Calu3 (cell line): ENCODE measurements at regions not wholly inside any gene's neighbourhood (a gene's known extent, or its start where the extent isn't known, plus 50 kb on each side); places are given as distances from the start of the nearest gene placed in this dataset.
"Not testable (repeated sequence)": the region's sequence is repeated elsewhere in the genome, so short reads cannot be mapped to it uniquely, and the experiment has no call there.

Experiments used
- BruUV-seq: library from RNA; stranded (reverse); fragments of 400-500 nt; replicated peaks from 2 replicates; lab custom pipeline; 2021; lab: Mats Ljungman, UMichigan
- CTCF ChIA-PET: fragments of 300-600 bp; sonication (Branson Sonifier 250); formaldehyde crosslinking; loops from one replicate; lab custom pipeline; 2022; ENCODE audit warnings: antibody characterized with exemption; lab: Charles Lee
- DNase-seq: peaks from one replicate; pipeline ENCODE4 v3.0.0; 2022
- H3K27ac Mint-ChIP-seq: one replicate; pipeline ENCODE4 v1.8.0; 2022; ENCODE audit warnings: mixed read lengths; ENCODE audit not compliant: unreplicated experiment
- H3K27me3 Mint-ChIP-seq: one replicate; pipeline ENCODE4 v1.8.0; 2022; ENCODE audit warnings: mixed read lengths; ENCODE audit not compliant: unreplicated experiment
- H3K36me3 Mint-ChIP-seq: one replicate; pipeline ENCODE4 v1.8.0; 2022; ENCODE audit warnings: mild to moderate bottlenecking, moderate library complexity, mixed read lengths; ENCODE audit not compliant: insufficient read depth, unreplicated experiment
- H3K4me1 Mint-ChIP-seq: one replicate; pipeline ENCODE4 v1.8.0; 2022; ENCODE audit warnings: mild to moderate bottlenecking, low read depth, mixed read lengths; ENCODE audit not compliant: unreplicated experiment
- H3K4me3 Mint-ChIP-seq: one replicate; pipeline ENCODE4 v1.8.0; 2022; ENCODE audit warnings: mild to moderate bottlenecking, low read depth, moderate library complexity, mixed read lengths; ENCODE audit not compliant: unreplicated experiment
- H3K9me3 Mint-ChIP-seq: one replicate; pipeline ENCODE4 v1.8.0; 2022; ENCODE audit warnings: low read depth, mixed read lengths; ENCODE audit not compliant: unreplicated experiment
- CTCF ChIP-seq: fragments of 200-600 bp; IDR thresholded peaks from one replicate; pipeline ENCODE4 v1.8.0; 2022; ENCODE audit warnings: antibody characterized with exemption; ENCODE audit not compliant: unreplicated experiment
- intact Hi-C: fragments of 100-400 bp; cut with micrococcal nuclease; formaldehyde crosslinking; loops from one replicate; pipeline ENCODE4 v1.10.0; 2022; ENCODE audit not compliant: unreplicated experiment

DNA sequence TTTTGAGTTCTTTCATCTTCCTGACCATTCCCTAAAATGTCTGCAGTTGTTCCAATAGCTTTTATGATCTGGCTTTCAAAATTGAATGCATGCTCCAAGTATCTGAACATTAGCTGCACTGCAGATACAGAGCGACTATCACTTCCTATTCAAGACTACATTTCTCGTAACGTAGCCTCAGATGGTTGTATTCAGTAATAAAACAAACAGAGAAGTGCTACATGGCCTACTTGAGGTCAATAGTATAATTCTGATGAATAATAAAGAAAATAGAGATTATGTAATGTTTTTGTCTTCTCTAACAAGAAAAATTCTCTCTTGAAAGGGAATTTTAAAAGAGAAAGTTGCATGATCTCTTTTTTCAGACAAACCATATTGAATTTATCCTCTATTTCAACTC is 333.9 kb upstream of the IRAK1BP1 start:
- TF ChIP-seq CTCF = no peak
- peaks cover 21% of the 10 kb centered on the region for H3K4me1 Mint-ChIP-seq
- CTCF ChIA-PET = no interaction called here
- peaks cover 4% of the 10 kb centered on the region for H3K9me3 Mint-ChIP-seq
- no peak for DNase-seq
- no peaks in the 10 kb centered on the region for H3K27me3 Mint-ChIP-seq
- intact Hi-C loops = no loop called here
- no peak overlapping the region for H3K27ac Mint-ChIP-seq
- no peaks in the 10 kb centered on the region for H3K36me3 Mint-ChIP-seq
- no peak overlapping the region for H3K4me3 Mint-ChIP-seq
- BruUV-seq = no TSS peak

GRCh38 chr6:78533876-78534275 is 333.5 kb upstream of the IRAK1BP1 start:
- no TSS peak for BruUV-seq
- no peaks in the 10 kb centered on the region for H3K36me3 Mint-ChIP-seq
- no peak for DNase-seq
- no peaks in the 10 kb centered on the region for H3K27me3 Mint-ChIP-seq
- no peak for TF ChIP-seq CTCF
- intact Hi-C loops = no loop called here
- H3K4me3 Mint-ChIP-seq = no peak overlapping the region
- no peak overlapping the region for H3K27ac Mint-ChIP-seq
- CTCF ChIA-PET = no interaction called here
- H3K9me3 Mint-ChIP-seq = peaks cover 4% of the 10 kb centered on the region
- peaks cover 21% of the 10 kb centered on the region for H3K4me1 Mint-ChIP-seq

DNA sequence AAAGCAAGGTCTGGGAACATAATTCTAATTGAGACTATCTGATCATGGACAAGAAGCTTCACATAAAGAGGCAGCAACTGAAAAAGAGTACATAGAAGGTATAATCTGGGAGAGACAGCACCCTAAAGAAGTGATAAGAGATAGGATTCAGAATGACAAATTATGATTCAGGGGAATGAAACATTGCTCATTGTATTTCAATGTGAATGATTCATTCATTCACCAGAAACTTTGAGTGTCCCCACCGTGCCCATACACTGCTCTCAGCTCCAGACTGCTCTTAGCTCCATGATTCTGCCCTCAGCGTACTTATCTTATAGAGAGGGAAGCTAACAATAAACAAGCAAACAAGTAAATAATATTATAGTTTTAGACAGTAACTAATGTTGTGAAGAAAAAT is 329.3 kb upstream of the IRAK1BP1 start:
- no peaks in the 10 kb centered on the region for H3K36me3 Mint-ChIP-seq
- no peak for TF ChIP-seq CTCF
- BruUV-seq = no TSS peak

GRCh38 chr6:78547636-78548035 is 319.7 kb upstream of the IRAK1BP1 start:
- intact Hi-C loops, BruUV-seq, H3K27me3 Mint-ChIP-seq, CTCF ChIA-PET, H3K36me3 Mint-ChIP-seq, DNase-seq, H3K9me3 Mint-ChIP-seq, H3K4me3 Mint-ChIP-seq, H3K4me1 Mint-ChIP-seq, H3K27ac Mint-ChIP-seq: not testable (repeated sequence)

More for the DNA sequence above, 329.3 kb upstream of the IRAK1BP1 start:
- no peak for DNase-seq
- peaks cover 4% of the 10 kb centered on the region for H3K9me3 Mint-ChIP-seq
- no peak overlapping the region for H3K4me3 Mint-ChIP-seq
- intact Hi-C loops = no loop called here
- no peak overlapping the region for H3K27ac Mint-ChIP-seq
- H3K27me3 Mint-ChIP-seq = no peaks in the 10 kb centered on the region
- CTCF ChIA-PET = no interaction called here
- H3K4me1 Mint-ChIP-seq = peaks cover 21% of the 10 kb centered on the region

DNA sequence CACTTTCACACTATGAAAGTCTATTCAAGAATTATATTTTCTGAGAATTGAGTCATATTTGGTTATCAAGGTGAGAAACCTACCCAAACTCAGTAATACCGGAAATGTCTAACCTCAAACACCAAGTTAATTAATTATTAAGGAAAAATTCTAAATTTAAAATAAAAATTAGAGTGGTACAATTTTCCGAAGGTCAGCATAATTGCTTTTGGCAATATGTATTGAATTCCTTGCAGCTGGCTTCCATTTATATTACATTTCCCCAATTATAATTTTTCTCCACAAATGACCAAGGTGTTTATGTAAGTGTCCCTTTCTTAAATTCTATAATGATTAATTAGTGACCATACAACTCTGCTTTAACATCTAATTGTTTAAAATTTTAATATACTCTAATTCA is 316.0 kb upstream of the IRAK1BP1 start:
- no peak overlapping the region for H3K27ac Mint-ChIP-seq
- H3K9me3 Mint-ChIP-seq = no peaks in the 10 kb centered on the region
- CTCF ChIA-PET = no interaction called here
- no TSS peak for BruUV-seq
- H3K27me3 Mint-ChIP-seq = no peaks in the 10 kb centered on the region
- intact Hi-C loops = no loop called here
- no peaks in the 10 kb centered on the region for H3K4me1 Mint-ChIP-seq
- H3K36me3 Mint-ChIP-seq = peaks cover 4% of the 10 kb centered on the region
- no peak for TF ChIP-seq CTCF
- H3K4me3 Mint-ChIP-seq = no peak overlapping the region
- no peak for DNase-seq
